Progenitor cell of endocrine pancreas (in vitro differentiated cells): ENCODE measurements at regions not wholly inside any gene's neighbourhood (a gene's known extent, or its start where the extent isn't known, plus 50 kb on each side); places are given as distances from the start of the nearest gene placed in this dataset.

Experiments used
- DNase-seq: peaks from one replicate; pipeline ENCODE4 v3.0.0; 2021; ENCODE audit warnings: low spot score; ENCODE audit not compliant: unreplicated experiment
- H3K27ac Mint-ChIP-seq: 2 replicates; pipeline ENCODE4 v1.8.0; 2021; ENCODE audit warnings: mild to moderate bottlenecking, moderate library complexity, mixed read lengths
- H3K27me3 Mint-ChIP-seq: 2 replicates; pipeline ENCODE4 v1.8.0; 2021; ENCODE audit warnings: mixed read lengths
- H3K36me3 Mint-ChIP-seq: 2 replicates; pipeline ENCODE4 v1.8.0; 2022; ENCODE audit warnings: mixed read lengths; ENCODE audit not compliant: insufficient read depth
- H3K4me1 Mint-ChIP-seq: 2 replicates; pipeline ENCODE4 v1.8.0; 2021; ENCODE audit warnings: low read depth, mixed read lengths
- H3K4me3 Mint-ChIP-seq: 2 replicates; pipeline ENCODE4 v1.8.0; 2021; ENCODE audit warnings: low read depth, mild to moderate bottlenecking, moderate library complexity, mixed read lengths
- H3K9me3 Mint-ChIP-seq: 2 replicates; pipeline ENCODE4 v1.8.0; 2021; ENCODE audit warnings: low read depth, mixed read lengths
- CTCF ChIP-seq: fragments of 200-600 bp; sonication (generic); IDR thresholded peaks from one replicate; pipeline ENCODE4 v1.5.0; 2021; ENCODE audit warnings: antibody characterized with exemption, mild to moderate bottlenecking; ENCODE audit not compliant: unreplicated experiment

GRCh38 chr16:88301431-88301830 is 81.3 kb upstream of the ZNF469 start:
- no peak for TF ChIP-seq CTCF
- no peaks in the 10 kb centered on the region for H3K9me3 Mint-ChIP-seq
- peaks cover 43% of the 10 kb centered on the region for H3K27me3 Mint-ChIP-seq
- H3K36me3 Mint-ChIP-seq = no peaks in the 10 kb centered on the region
- H3K4me3 Mint-ChIP-seq = no peak overlapping the region
- no peak for DNase-seq
- no peaks in the 10 kb centered on the region for H3K4me1 Mint-ChIP-seq
- H3K27ac Mint-ChIP-seq = no peak overlapping the region

- no peak for DNase-seq
- Mint-ChIP-seq H3K4me3 (no peak overlapping the region), H3K9me3 (no peaks in the 10 kb centered on the region), H3K27ac (no peak overlapping the region), H3K27me3 (peaks cover 44% of the 10 kb centered on the region), H3K36me3 (no peaks in the 10 kb centered on the region), H3K4me1 (no peaks in the 10 kb centered on the region)
- no peak for TF ChIP-seq CTCF
These were observed 80.9 kb upstream of the ZNF469 start for GRCh38 chr16:88301886-88302285.

GRCh38 chr16:88302666-88303065 is 80.1 kb upstream of the ZNF469 start:
- Mint-ChIP-seq H3K9me3 (peaks cover 2% of the 10 kb centered on the region), H3K27ac (no peak overlapping the region), H3K4me1 (no peaks in the 10 kb centered on the region), H3K27me3 (peaks cover 45% of the 10 kb centered on the region), H3K4me3 (no peak overlapping the region), H3K36me3 (no peaks in the 10 kb centered on the region)
- no peak for TF ChIP-seq CTCF
- DNase-seq = no peak

GRCh38 chr16:88303405-88303804 is 79.4 kb upstream of the ZNF469 start:
- Mint-ChIP-seq H3K36me3 (no peaks in the 10 kb centered on the region), H3K27me3 (peaks cover 42% of the 10 kb centered on the region), H3K4me3 (no peak overlapping the region), H3K27ac (no peak overlapping the region), H3K9me3 (peaks cover 4% of the 10 kb centered on the region), H3K4me1 (no peaks in the 10 kb centered on the region)
- DNase-seq = no peak
- TF ChIP-seq CTCF = no peak

GRCh38 chr16:88303890-88304819 is 78.6 kb upstream of the ZNF469 start:
- Mint-ChIP-seq H3K9me3 (peaks cover 4% of the 10 kb centered on the region), H3K36me3 (no peaks in the 10 kb centered on the region), H3K27ac (no peak overlapping the region), H3K4me1 (no peaks in the 10 kb centered on the region), H3K27me3 (peaks cover 43% of the 10 kb centered on the region), H3K4me3 (no peak overlapping the region)
- no peak for TF ChIP-seq CTCF
- no peak for DNase-seq
